ENCODE measurements at regions not wholly inside any gene's neighbourhood (a gene's known extent, or its start where the extent isn't known, plus 50 kb on each side); places are given as distances from the start of the nearest gene placed in this dataset.
"Not testable (repeated sequence)": the region's sequence is repeated elsewhere in the genome, so short reads cannot be mapped to it uniquely, and the experiment has no call there.

DNA sequence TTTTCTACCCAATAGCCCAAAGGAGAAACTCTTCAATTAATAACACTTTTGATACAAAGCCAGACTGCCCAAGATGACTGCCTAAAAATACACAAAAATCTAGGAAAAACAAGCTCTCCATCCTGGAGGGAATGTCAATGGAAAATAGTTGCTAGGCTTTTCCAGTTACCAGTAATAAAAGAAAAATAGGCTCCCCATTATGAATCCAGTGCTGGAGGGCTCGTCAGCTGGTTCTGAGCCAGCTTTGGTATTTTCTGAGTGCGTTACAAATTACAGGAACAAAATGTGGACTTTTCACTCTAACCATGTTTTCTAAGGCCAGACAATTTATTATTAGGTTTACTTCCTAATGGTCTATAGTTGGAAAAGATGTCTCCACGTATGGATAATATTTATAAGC lies 414.5 kb downstream of the ACTL7B start:
- DNase-seq = no peak

DNA sequence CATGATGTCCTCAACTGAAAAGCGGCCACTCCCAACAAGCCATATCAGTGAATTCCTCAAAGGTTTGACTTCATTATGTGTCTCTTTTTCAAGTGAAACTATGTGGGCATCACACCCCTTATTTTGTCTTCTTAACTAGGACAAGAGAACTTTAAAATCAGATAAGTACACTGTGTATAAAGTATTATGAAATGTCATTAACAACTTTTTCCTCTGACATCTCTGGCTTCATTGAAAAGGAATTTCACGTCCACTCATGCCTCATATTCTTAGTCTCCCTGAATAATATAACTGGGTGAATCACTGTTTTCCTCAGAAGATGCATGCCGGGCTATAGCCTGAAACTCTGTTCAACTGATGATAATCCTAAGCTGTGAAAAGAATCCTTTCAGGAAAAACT lies 415.8 kb downstream of the ACTL7B start:
- no peak for DNase-seq

DNA sequence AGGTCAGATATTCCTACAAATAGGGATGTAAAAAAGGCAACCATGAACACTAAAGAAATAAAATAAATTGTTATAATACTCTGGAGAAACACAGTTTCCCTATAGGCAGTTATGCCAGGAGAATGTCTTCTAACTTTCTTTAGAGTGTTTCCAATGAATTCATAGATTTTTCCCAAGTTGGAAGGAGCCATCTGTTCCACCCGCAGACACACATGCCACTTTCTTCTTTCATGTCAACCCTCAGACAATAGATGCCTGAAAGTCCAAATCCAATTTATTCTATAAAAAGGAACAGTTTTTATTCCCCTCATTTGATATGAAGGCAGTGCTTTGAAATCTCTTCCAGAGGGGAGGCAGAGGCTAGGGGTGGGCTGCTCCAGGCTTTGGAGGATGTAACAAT lies 418.1 kb downstream of the ACTL7B start:
- no peak for DNase-seq

DNA sequence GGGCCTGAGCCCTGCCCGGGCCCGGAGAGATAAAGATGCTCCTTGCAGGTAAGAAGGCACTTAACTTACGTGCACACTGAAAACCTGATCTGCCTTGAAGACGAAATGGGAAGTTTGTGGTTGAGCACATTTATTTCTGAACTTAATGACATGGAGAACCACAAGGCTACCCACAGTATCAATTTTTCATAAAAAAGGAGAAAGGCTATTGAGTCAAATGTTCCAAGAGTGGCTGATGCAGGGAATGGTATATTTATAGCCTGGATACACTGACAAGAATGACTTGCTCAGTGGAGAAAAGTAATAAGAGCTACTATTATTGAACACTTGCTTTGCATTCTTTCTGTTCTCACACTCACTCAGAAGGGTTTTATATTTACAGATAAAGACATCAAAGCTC lies 419.3 kb downstream of the ACTL7B start:
- DNase-seq = no peak

DNA sequence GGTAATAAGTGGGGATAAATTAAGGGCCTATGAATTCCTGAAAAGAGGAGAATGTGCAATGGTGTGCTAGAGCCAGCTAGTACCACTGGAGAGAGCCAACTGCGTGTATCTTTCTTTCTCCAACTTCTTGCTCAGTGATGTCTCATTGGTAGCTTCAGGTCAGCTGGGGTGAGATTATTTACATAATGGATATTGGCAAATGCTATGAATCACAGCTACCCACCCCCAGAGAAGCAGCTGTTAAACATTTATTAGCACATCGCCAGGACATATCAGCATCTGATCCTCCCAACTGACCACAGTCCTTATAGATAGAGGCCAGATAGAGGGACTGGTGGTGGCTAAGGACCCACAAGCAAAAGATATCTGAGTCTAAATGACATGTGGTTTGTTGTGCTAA lies 421.3 kb downstream of the ACTL7B start:
- no peak for DNase-seq

DNA sequence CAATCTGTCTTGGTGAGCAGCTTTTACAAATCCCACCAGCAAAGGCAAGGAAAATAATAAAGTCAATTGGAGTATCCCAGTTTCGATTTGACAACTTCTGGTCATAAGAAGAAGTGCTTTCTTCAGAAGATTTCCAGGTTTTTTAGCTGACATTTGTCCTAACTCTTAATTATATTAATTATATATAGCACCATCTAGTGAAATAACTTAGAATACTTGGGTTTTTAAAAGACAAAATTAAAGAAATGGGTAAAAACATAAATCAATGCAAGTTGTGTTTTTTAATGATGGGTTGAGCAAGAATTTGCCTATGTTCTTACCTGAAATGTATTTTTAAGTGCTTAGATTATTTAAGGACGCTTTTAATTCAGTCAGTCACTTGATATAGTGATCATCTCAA lies 421.8 kb downstream of the ACTL7B start:
- DNase-seq = no peak

DNA sequence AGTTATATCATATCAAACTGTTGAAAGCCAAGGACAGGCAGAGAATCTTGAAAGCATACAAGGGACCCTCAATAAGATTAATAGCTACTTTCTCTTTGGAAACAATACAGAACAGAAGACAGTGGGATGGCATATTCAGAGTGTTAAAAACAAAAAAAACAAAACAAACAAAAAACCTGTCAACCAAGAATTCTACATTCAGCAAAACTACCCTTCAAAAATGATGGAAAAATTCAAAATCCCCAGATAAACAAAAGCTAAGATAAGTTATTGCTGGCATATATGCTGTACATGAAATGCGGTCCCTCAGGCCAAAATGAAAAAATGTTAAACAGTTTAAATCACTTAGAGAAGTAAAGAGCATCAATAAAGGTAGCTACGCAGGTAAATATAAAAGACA lies 425.1 kb downstream of the ACTL7B start:
- DNase-seq = no peak

DNA sequence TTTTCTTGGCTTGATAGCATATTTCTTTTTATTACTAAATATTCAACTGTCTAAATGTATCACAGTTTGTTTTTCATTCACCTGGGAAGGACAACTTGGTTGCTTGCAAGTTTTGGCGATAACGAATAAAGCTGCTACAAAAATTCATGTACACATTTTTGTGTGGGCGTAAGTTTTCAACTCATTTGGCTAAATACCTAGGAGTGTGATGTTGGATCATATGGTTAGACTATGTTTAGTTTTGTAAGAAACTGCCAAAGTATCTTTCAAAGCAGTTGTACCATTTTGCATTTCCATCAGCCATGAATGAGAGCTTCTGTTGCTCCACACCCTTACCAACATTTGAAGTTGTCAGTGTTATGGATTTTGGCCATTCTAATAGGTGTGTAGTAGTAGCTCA lies 428.0 kb downstream of the ACTL7B start:
- DNase-seq = no peak

DNA sequence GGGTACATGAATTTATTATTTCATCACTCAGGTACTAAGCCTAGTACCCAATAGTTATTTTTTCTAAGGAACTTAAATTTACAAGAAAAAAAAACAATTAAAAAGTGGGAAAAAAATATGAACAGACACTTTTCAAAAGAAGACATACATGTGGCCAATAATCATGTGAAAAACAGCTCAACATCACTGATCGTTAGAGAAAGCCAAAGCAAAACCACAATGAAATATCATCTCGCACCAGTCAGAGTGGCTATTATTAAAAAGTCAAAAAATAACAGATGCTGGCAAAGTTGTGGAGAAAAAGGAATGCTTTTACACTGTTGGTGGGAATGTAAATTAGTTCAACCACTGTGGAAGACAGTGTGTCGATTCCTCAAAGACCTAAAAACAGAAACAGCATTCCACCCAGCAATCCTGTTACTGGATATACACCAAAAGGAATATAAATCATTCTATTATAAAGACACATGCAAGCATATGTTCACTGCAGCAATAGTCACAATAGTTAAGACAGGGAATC lies 429.3 kb downstream of the ACTL7B start:
- not testable (repeated sequence) for DNase-seq

DNA sequence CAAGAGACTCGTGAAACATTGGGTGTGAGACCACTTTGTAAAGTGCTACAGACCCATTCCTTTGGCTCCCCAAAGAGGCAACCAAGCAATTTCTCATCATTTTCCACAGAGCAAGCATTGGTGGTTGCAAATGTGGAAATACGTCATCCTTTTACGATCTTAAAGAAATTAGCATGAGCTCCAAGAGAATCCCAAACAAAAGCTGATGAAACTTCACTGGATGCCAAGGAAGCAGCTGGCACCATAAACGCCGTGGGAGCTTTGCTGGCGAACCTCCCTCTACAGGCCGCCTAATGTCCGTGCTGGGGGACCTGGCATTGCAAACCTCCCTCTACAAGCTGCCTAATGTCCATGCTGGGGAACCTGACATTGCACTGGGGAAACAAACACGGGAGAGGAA lies 432.4 kb downstream of the ACTL7B start:
- DNase-seq = no peak

DNA sequence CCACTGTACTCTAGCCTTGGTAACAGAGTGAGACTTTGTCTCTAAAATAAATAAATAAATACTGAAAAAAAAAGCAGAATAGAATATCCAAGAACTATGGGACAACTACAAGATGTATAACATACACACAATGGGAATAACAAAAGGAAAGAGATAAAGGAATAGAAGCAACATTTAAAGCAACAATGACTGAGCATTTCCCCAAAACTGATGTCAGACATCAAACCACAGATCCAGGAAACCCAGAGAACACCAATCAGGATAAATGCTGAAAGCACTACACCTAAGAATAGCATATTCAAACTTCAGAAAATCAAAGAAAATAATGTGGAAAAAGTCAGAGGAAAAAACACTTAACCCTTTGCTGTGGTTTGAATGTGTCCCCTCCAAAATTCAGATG lies 436.4 kb downstream of the ACTL7B start:
- no peak for DNase-seq

DNA sequence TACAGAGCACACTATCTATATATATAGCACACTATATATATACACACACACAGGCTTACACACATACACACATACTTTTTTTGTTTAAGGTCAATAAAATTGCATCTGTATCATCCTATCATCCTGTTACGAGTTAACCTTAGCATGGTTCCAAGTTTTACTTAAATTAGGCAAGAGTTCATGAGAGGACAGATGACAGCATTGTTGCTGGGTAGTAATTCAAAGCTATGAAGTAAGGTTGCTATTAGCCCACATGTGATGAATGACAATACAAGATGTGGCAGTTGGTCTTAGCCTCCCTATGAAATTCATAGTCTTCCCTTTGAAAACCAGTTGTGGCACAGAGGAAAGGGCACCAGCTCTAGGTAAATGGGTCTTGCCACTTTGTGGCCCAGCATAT lies 438.1 kb downstream of the ACTL7B start:
- DNase-seq = no peak

DNA sequence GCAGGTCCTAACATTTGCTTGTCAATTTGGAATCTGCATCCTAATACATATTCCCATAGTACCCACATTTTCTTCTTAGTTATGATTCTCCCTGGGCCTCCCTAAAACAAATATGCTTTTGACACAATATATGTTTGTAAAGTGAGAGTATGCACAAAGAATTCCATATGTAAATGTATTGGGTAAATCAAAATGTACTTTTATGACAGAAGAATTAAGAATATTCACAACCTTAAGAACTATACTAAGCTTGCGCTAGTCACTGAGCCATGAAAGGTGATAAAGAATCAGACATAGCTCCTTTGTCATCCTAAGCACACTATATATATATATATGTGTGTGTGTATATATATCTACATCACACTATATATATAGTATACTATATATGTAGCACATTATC lies 438.5 kb downstream of the ACTL7B start:
- DNase-seq = no peak

DNA sequence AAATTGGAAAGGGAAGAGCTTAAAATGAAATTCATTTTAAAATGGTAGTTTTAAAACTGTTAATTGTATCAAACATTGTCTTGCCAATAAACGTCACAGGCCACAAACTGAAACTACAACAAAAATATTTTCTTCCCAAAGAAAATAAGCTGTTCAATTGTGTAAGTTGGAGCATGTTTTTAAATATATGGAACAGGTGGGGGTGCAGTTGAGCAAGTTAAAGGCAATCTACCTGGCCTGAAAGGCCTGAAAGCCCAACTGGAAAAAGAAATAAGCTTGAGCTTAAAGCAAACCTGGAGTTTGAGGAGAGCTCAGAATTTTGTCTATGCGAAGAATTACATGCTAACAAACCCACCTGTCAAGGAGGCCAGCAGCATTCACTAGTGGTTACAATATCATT lies 439.5 kb downstream of the ACTL7B start:
- no peak for DNase-seq

DNA sequence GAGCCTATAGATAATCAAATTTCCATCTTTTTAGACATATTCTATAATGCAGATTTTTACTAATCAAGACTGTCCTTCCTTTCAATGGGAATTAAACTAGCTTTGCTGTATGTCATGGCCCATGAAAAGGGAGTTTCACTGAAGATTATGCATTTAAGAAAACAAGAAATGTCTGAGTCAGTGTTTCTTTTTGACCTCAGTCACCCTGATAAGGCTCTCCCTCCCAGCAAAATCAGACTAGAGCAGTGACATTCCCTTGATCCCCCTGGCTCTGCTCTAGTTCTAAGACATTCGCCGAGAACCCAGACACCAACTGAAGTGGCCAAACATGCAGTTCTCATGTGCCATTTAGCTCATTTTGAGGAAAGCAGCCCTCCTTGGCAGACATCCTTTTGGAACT lies 442.0 kb downstream of the ACTL7B start:
- no peak for DNase-seq

DNA sequence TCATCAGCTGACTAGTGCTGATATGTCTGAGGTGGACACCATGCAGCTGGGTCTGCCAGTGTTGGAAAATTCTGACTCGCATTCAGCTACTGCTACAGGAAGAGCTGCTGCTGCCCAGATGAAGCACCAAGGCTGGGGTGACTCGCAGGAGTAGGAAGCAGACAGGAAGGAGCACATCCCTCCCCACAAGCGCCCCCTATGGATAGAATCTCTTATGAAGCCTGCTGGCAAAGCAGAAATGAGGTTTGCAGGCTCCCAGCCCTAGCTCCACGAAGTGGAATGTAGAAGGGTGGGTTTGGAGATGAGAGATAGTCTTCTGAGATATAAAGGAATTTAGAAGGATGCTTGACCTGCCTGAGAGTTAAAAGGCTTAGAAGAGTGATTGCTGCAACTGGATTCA lies 443.0 kb downstream of the ACTL7B start:
- no peak for DNase-seq

DNA sequence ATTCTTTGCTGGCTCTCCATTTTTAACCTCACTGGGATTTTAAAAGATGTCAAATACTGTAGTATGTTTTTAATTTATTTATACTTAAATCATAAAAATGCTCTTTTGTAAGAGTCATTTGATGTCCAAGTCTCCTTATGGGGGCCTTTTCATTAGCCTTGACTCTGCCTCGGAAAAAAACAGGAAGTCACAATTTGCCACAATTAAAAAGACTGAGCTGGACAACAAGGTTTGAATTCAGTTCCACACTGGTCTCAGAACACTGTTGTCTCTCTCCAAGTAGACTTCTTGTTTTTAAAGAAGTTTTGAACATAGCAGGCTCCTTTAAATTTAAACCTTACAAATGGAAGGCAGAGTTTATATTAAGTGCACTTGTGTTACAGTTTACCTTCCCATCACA lies 444.2 kb downstream of the ACTL7B start:
- no peak for DNase-seq

DNA sequence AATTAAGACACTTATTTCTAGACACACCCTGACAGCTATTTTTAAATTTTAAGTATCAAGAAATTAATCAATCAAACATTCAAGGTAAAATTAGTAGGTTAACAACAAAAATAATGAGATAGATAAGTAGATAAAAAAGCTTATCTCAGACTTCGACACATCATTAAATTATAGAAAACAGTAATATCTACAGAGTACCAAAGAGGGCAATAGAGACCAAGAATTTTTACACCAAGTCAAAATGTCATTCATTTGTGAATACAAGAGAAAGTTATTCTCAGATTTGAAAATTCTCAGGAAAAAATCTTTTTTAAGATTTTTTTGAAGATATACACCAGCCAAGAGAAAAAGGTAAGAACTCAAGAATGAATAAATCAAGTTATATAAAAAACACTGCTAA lies 445.6 kb downstream of the ACTL7B start:
- no peak for DNase-seq

DNA sequence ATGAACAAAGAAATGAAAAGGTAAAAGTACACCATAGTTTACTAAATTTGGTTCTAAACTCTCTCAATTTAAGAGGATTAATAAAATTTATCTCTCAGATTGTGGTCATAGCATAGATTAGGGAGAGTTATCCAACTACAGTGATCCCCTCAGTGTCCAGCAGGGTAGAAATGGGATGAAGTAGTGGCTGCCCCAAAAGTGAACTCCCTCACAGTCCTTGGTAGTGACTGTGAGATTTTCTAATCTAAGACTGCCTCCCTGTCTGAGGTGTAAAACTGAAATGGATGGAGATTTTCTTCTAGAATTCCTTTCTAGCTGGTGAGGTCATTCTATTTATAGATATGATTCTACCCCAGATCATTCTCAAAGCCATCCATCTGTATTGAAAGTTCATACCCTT lies 455.5 kb downstream of the ACTL7B start:
- DNase-seq = no peak

DNA sequence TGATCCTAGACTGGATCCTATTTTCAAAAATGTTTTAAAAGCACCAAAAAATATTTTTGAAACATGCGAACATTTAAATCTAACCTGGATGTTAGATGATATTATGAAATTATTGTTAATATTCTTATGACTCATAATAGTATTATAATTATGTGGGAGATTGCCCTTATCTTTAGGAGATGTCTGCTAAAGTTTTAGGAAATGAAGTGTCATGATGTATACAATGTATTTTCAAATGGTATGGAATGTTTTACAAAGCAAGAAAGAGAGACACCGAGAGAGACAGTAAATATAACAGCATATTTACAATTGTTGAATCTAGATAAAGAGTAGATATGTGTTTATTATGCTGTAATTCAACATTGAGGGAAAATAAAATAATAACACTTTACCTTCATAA lies 455.9 kb downstream of the ACTL7B start:
- no peak for DNase-seq

DNA sequence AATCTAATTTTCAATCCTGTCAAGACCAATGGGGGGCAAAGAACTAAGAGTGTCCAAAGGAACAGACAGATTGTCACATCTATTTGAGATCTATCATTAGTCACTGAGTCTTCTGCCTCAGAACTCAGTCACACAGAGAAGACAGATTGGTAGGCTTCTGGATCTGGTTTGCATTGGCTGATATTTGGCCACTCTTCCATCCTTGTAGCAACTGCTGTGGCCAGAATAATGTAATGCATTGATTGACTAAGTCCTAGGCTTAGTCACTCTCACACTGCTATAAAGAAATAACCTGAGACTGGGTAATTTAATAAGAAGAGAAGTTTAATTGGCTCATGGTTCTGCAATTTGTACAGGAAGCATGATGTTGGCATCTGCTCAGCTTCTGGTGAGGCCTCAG lies 458.5 kb downstream of the ACTL7B start:
- no peak for DNase-seq

DNA sequence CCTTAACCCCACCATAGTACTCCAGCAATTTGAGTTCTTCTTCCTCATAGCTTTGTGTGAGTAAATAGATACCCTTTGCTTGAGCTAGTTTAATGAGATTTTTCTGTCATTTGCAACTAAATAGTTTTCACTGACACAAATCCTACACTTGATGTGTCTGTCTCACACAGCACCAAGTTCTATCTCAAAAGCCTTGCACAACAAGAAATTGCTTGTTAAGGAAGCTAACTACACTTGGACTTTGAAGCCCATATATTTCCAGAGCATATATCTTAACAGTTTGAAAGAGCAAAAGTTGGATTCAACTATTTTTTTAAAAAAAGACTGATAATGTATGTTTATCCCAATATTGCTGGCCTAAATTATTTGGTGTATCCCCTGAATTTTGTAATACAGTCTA lies 459.2 kb downstream of the ACTL7B start:
- DNase-seq = no peak

DNA sequence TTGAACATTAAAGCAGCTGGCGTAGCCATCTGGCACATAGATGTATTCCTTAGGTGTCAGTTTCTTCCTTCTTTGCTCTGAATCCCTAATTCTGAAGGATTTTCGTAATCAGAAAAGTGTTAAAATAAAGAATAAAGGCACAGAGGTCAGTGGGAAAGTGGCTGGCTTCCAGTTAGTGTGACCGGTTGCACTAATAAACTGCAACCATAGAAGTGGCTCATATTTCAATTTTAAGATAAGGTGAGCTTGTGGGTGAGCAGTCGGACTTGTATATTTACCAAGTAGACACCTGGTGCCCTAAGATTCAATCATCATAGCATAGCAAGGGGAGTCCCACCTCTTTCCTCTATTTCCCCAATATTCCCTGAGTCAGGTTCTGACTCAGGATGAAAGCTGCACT lies 459.6 kb downstream of the ACTL7B start:
- no peak for DNase-seq

DNA sequence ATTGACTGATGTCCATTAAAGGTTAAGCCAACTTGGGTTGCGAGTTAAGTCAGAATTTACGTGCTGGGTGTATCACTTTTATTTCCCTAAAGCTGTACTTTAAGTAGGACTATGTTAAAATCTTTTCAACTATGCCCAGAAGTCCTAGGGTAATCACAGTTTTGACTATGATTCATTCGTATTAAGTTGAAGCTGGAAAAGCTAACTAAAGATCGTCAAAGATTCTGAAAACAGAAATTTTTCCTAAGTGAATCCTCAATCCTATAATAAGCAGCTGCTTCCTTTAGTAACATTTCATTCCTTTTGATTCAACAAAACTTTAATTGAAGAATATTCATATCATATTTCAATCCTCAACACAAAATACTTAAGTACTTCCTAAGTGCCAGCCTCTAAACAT lies 460.4 kb downstream of the ACTL7B start:
- DNase-seq = no peak

DNA sequence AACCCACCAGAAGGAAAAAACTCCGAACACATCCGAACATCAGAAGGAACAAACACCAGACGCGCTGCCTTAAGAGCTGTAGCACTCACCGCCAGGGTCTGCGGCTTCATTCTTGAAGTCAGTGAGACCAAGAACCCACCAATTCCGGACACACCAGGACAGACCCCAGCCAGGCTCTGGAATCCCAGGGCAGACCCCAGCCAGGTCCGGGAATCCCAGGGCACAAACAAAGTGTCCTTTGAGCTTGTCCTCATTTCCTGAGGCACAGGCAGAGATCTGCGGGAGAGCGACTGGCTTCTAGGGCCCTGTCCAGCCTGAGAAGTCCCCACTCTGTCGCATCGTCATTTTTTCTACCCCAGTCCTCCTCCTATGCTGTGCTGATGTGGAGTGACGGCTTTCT lies 461.1 kb downstream of the ACTL7B start:
- DNase-seq = no peak

DNA sequence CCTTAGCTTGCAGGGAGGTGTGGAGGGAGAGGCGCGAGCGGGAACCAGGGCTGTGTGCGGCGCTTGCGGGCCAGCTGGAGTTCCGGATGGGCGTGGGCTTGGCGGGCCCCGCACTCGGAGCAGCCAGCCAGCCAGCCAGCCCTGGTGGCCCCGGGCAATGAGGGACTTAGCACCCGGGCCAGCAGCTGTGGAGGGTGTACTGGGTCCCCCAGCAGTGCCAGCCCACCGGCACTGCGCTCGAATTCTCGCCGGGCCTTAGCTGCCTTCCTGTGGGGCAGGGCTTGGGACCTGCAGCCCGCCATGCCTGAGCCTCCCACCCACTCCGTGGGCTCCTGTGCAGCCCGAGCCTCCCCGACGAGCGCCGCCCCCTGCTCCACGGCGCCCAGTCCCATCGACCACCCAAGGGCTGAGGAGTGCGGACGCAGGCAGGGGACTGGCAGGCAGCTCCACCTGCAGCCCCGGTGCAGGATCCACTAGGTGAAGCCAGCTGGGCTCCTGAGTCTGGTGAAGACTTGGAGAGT lies 462.2 kb downstream of the ACTL7B start:
- DNase-seq = not testable (repeated sequence)
